Pancreas (tissue), 10 donors: ENCODE measurements at regions not wholly inside any gene's neighbourhood (a gene's known extent, or its start where the extent isn't known, plus 50 kb on each side); places are given as distances from the start of the nearest gene placed in this dataset.

Source experiments
- ATAC-seq, 4 donors: fragments of 200-7000 bp; cut with Tn5 transposase; one replicate each; pipeline versions ENCODE4 v1.8.0 to v1.9.1; 2020; ENCODE audit warnings: mild to moderate bottlenecking in 4 of 4, moderate library complexity in 4 of 4
- DNase-seq, 6 donors: peaks; one replicate each; pipeline ENCODE4 v3.0.0-alpha.2; 2020
- FAIRE-seq: peaks from 2 replicates; lab custom pipeline; 2012; peaks lifted over from hg19 to GRCh38; lab: Jason Lieb, UNC
- H3K27ac ChIP-seq, 4 donors: fragments of 200-600 bp; sonication (generic); 1 replicate in 3 of 4; 2 replicates in 1 of 4; pipeline versions ENCODE4 v1.5.0 to v1.8.0; 2020
- H3K27me3 ChIP-seq, 4 donors: fragments of 200-600 bp; one replicate each; pipeline ENCODE4 v1.8.0; 2021
- H3K36me3 ChIP-seq, 3 donors: fragments of 200-600 bp; sonication (generic) in 1 of 3; one replicate each; pipeline versions ENCODE4 v1.5.0 to v1.8.0; 2020 to 2021
- H3K4me1 ChIP-seq, 3 donors: fragments of 200-600 bp; one replicate each; pipeline ENCODE4 v1.8.0; 2021
- H3K4me3 ChIP-seq, 4 donors: fragments of 200-600 bp; sonication (generic) in 2 of 4; one replicate each; pipeline versions ENCODE4 v1.5.0 to v1.8.0; 2020 to 2021
- H3K9me3 ChIP-seq, 4 donors: fragments of 200-600 bp; one replicate each; pipeline ENCODE4 v1.8.0; 2021
- WGBS, 2 donors: extraction: QIAGEN DNeasy Blood & Tissue Kit; methylation state at CpG; one replicate each; pipeline ENCODE4 v1.1.7; 2013; 5-methylcytosine and 5-hydroxymethylcytosine counted together
- intact Hi-C, 3 donors: fragments of 100-400 bp; cut with DNase I; formaldehyde crosslinking; loops; one replicate each; pipeline versions ENCODE4 v1.11.1 to v1.14.2; 2022
- TF ChIP-seq, protein P1 (sequence below), 4 donors: fragments of 200-600 bp; sonication (generic) in 3 of 4; IDR thresholded peaks; one replicate each; pipeline versions ENCODE4 v1.5.0 to v1.8.0; 2021; ENCODE audit warnings: antibody characterized with exemption in 4 of 4
- donor health status: healthy with polysubstance abuse.
- donor health status: DM: no; HTN: no; CAD: no; lungs with moderate emphysema.
- donor health status: DM: no; HTN: no; CAD: no.
- donor health status: control.
- donor health status: control.
- donor health status: Bipolar disorder and iron deficiency.
- donor health status: DM: yes; HTN: yes; CAD: no.
- donor health status: DM: no; HTN: no; CAD: no.
- donor health status: DM: no; HTN: no; CAD: no.
- donor health status: DM: yes; HTN: yes; CAD: no.

DNA sequence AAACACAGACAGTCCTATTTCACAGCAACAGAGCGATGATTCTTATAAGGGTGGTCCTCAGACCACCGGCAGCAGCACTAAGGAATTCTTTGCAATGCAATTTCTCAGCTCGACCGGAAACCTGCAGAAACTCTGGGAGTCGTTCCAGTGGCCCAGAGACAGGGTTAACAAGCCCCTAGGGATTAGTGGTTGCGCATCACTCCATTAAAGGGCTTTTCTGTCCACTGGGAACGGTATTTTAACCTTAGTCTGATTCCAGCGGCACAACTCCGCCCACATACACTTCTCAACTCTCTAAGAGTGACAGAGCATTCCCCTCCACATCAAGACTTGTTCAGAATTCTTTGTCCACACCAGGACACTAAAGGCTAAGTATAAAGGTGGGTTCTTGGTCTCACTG is 341.5 kb downstream of the TFAP2A start:
- ATAC-seq (no peak), DNase-seq (no peak), FAIRE-seq (no peak)
- Histone ChIP-seq H3K4me3 (no peak overlapping the region), H3K4me1 (no peaks in the 10 kb centered on the region), H3K27ac (no peak overlapping the region), H3K9me3 (no peaks in the 10 kb centered on the region), H3K36me3 (no peaks in the 10 kb centered on the region), H3K27me3 (no peaks in the 10 kb centered on the region)
- WGBS, 2 donors, result 78 to 80% methylated on average over 9 of the region's 9 CpGs
- TF ChIP-seq, protein P1, sequence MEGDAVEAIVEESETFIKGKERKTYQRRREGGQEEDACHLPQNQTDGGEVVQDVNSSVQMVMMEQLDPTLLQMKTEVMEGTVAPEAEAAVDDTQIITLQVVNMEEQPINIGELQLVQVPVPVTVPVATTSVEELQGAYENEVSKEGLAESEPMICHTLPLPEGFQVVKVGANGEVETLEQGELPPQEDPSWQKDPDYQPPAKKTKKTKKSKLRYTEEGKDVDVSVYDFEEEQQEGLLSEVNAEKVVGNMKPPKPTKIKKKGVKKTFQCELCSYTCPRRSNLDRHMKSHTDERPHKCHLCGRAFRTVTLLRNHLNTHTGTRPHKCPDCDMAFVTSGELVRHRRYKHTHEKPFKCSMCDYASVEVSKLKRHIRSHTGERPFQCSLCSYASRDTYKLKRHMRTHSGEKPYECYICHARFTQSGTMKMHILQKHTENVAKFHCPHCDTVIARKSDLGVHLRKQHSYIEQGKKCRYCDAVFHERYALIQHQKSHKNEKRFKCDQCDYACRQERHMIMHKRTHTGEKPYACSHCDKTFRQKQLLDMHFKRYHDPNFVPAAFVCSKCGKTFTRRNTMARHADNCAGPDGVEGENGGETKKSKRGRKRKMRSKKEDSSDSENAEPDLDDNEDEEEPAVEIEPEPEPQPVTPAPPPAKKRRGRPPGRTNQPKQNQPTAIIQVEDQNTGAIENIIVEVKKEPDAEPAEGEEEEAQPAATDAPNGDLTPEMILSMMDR (IDR thresholded peaks at IDR 0.05), result no peak
- intact Hi-C loops, result no loop called here

DNA sequence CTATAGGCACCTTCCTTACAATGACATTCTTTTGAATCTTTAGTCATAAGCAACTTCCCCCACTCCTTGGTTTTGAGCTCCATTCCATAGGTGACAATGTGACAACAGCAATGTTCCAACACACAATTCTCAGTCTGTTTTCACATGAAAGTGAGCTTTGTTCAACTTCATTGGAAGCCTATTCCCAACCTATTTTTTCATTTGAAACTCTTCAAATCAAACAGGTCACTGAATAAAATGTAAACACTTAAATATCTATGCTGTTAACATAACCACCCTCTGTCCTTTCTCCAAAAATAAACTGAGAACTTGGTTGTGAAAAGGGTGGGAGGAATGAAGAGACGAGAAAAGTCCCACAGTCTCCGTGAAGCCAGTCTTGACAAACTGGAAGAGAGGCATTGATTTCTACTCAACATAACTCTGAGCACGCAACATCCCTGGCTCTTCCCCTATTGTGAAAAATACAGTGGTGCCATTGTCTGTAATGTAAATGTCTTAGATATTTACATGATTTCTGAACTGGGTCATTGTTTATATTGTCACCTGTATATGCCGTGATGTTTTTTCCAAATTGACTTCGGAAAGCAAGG is 343.1 kb downstream of the TFAP2A start:
- intact Hi-C loops, result no loop called here
- Histone ChIP-seq H3K27me3 (no peaks in the 10 kb centered on the region), H3K4me3 (no peak overlapping the region), H3K9me3 (no peaks in the 10 kb centered on the region), H3K4me1 (no peaks in the 10 kb centered on the region), H3K36me3 (no peaks in the 10 kb centered on the region), H3K27ac (no peak overlapping the region)
- ATAC-seq (no peak), DNase-seq (no peak), FAIRE-seq (no peak)
- TF ChIP-seq, protein P1 (IDR thresholded peaks at IDR 0.05), result no peak
- 30 to 34% methylated on average over 5 of the region's 5 CpGs for WGBS, 2 donors

DNA sequence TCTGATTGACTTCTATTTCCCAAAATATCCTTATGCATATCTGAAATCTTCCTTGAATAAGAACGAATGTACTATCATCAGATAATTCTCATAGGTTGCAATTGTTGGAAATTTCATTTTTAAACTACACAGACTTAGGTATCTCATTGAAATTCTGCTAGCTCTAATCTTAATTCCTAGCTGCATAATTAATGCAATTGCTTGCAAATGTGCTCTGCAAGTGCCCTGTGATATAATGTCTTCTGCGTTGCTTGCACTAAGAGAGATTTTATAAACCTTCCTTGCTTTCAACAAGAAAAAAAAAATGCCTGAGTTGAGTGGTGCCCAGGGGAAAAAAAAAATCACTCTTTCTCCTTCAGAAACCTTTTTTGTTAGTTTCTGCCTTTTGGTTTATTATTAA is 354.9 kb downstream of the TFAP2A start:
- H3K36me3 ChIP-seq, result no peaks in the 10 kb centered on the region
- H3K27ac ChIP-seq, result no peak overlapping the region
- 44 to 47% methylated on average over 2 of the region's 2 CpGs for WGBS, 2 donors
- no peak overlapping the region for H3K4me3 ChIP-seq
- FAIRE-seq (no peak), ATAC-seq (no peak), DNase-seq (no peak)
- TF ChIP-seq, protein P1 (IDR thresholded peaks at IDR 0.05), result no peak
- no peaks in the 10 kb centered on the region for H3K27me3 ChIP-seq
- no peaks in the 10 kb centered on the region for H3K4me1 ChIP-seq
- intact Hi-C loops, result no loop called here
- no peaks in the 10 kb centered on the region for H3K9me3 ChIP-seq

DNA sequence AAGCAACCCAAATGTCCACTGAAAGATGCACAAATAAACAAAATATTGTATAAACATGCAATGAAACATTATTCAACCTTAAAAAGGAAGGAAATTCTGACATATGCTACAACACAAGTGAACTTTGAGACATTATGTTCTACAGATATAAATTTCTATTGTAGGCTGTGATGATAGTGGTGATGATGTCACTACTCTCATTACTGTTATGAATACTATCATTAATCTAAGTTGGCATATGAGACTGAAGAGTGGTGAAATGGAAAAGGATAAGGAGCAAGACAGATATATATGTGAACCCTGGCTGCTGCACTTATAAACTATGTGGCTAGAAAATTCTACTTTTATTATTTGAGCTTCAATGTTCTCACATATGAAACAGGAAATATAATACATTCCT is 360.2 kb downstream of the TFAP2A start:
- Histone ChIP-seq H3K27ac (no peak overlapping the region), H3K9me3 (no peaks in the 10 kb centered on the region), H3K4me1 (no peaks in the 10 kb centered on the region), H3K36me3 (no peaks in the 10 kb centered on the region), H3K27me3 (no peaks in the 10 kb centered on the region), H3K4me3 (no peak overlapping the region)
- ATAC-seq (no peak), FAIRE-seq (no peak), DNase-seq (no peak)
- intact Hi-C loops, result no loop called here
- TF ChIP-seq, protein P1 (IDR thresholded peaks at IDR 0.05), result no peak

DNA sequence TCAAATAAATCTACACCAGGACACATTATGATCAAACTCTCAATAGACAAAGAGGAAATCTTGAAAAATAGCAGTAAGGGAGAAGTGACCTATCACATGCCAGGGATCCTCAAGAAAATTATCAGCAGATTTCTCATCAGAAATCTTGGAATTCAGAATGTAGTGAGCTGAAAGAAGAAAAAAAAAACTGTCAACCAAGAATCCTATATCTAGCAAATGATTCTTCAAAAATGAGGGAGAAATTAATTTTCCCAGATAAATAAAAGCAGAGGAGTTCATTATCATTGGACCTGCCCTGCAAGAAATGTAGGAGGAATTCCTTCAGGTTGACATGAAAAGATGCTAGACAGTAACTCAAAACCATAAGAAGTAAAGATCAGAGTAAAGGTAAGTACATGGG is 363.6 kb downstream of the TFAP2A start:
- ATAC-seq (no peak), DNase-seq (no peak), FAIRE-seq (no peak)
- TF ChIP-seq, protein P1 (IDR thresholded peaks at IDR 0.05), result no peak
- intact Hi-C loops, result no loop called here
- no peak overlapping the region for H3K27ac ChIP-seq
- no peak overlapping the region for H3K4me3 ChIP-seq
- no peaks in the 10 kb centered on the region for H3K36me3 ChIP-seq
- H3K27me3 ChIP-seq, result no peaks in the 10 kb centered on the region
- no peaks in the 10 kb centered on the region for H3K9me3 ChIP-seq
- no peaks in the 10 kb centered on the region for H3K4me1 ChIP-seq
